ENCODE measurements at regions not wholly inside any gene's neighbourhood (a gene's known extent, or its start where the extent isn't known, plus 50 kb on each side); places are given as distances from the start of the nearest gene placed in this dataset.

- Mint-ChIP-seq H3K9me3 (peaks cover 8% of the 10 kb centered on the region), H3K4me3 (no peak overlapping the region), H3K4me1 (ENCODE audit: low read depth) (peaks cover 3% of the 10 kb centered on the region), H3K27me3 (no peaks in the 10 kb centered on the region), H3K27ac (no peak overlapping the region), H3K36me3 (ENCODE audit: low read depth) (no peaks in the 10 kb centered on the region)
- POLR2A ChIA-PET, result no interaction called here
- ATAC-seq, result no peak
- no peak for TF ChIP-seq CTCF (IDR thresholded peaks at IDR 0.05)
- no peak for DNase-seq
- CTCF ChIA-PET, result interaction anchor here (0.7 kb wide), 1 partner anchor 18 kb away, joined by 3 read pairs; no protein-coding TSS in a partner anchor
- intact Hi-C loops (cut with micrococcal nuclease), result no loop called here
These were observed 178.0 kb upstream of the P2RY1 start for GRCh38 chr3:152656972-152657355.

- Mint-ChIP-seq H3K9me3 (peaks cover 10% of the 10 kb centered on the region), H3K27ac (no peak overlapping the region), H3K4me3 (no peak overlapping the region), H3K4me1 (ENCODE audit: low read depth) (peaks cover 3% of the 10 kb centered on the region), H3K36me3 (ENCODE audit: low read depth) (no peaks in the 10 kb centered on the region), H3K27me3 (no peaks in the 10 kb centered on the region)
- ChIA-PET POLR2A (no interaction called here), CTCF (no interaction called here)
- no peak for TF ChIP-seq CTCF (IDR thresholded peaks at IDR 0.05)
- intact Hi-C loops (cut with micrococcal nuclease), result no loop called here
- no peak for ATAC-seq
- DNase-seq, result no peak
These were observed 175.8 kb upstream of the P2RY1 start for GRCh38 chr3:152658977-152659720.

- Mint-ChIP-seq H3K27ac (no peak overlapping the region), H3K36me3 (ENCODE audit: low read depth) (no peaks in the 10 kb centered on the region), H3K27me3 (no peaks in the 10 kb centered on the region), H3K4me3 (no peak overlapping the region), H3K4me1 (ENCODE audit: low read depth) (peaks cover 6% of the 10 kb centered on the region), H3K9me3 (peaks cover 10% of the 10 kb centered on the region)
- intact Hi-C loops (cut with micrococcal nuclease), result no loop called here
- TF ChIP-seq CTCF (IDR thresholded peaks at IDR 0.05), result no peak
- DNase-seq, result no peak
- ChIA-PET CTCF (interaction anchor here (1.7 kb wide), 1 partner anchor 10 kb away, joined by 6 read pairs; no protein-coding TSS in a partner anchor), POLR2A (no interaction called here)
- no peak for ATAC-seq
These were observed 172.8 kb upstream of the P2RY1 start for GRCh38 chr3:152662157-152662556.

GRCh38 chr3:152664766-152665165, 170.2 kb upstream of the P2RY1 start:
- ChIA-PET CTCF (no interaction called here), POLR2A (no interaction called here)
- H3K27ac Mint-ChIP-seq, result no peak overlapping the region
- ATAC-seq (no peak), DNase-seq (no peak)
- no peaks in the 10 kb centered on the region for H3K27me3 Mint-ChIP-seq
- H3K4me1 Mint-ChIP-seq (ENCODE audit: low read depth), result peaks cover 6% of the 10 kb centered on the region
- TF ChIP-seq CTCF (IDR thresholded peaks at IDR 0.05), result no peak
- no peaks in the 10 kb centered on the region for H3K36me3 Mint-ChIP-seq (ENCODE audit: low read depth)
- peaks cover 10% of the 10 kb centered on the region for H3K9me3 Mint-ChIP-seq
- no peak overlapping the region for H3K4me3 Mint-ChIP-seq
- intact Hi-C loops (cut with micrococcal nuclease), result no loop called here

DNA sequence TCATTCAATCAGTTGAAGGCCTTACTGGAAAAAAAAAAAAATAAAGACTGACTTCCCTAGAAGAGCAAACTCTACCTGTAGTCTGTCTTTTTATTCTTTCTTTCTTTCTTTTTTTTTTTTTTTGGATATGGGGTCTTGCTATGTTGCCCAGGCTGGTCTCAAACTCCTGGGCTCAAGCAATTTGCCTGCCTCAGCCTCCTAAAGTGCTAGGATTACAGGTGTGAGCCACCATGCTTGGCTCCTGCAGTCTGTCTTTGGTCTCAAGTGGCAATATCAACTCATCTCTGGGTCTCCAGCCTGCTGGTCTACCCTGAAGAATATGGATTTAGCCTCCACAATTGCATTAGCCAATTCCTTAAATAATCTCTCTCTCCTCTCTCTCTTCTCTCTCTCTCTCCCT, 167.7 kb upstream of the P2RY1 start:
- ATAC-seq (no peak), DNase-seq (no peak)
- Mint-ChIP-seq H3K27ac (no peak overlapping the region), H3K4me1 (ENCODE audit: low read depth) (peaks cover 6% of the 10 kb centered on the region), H3K36me3 (ENCODE audit: low read depth) (no peaks in the 10 kb centered on the region), H3K9me3 (peaks cover 2% of the 10 kb centered on the region), H3K27me3 (peaks cover 2% of the 10 kb centered on the region), H3K4me3 (no peak overlapping the region)
- ChIA-PET CTCF (no interaction called here), POLR2A (no interaction called here)
- no peak for TF ChIP-seq CTCF (IDR thresholded peaks at IDR 0.05)
- intact Hi-C loops (cut with micrococcal nuclease), result no loop called here
